ENCODE measurements at regions not wholly inside any gene's neighbourhood (a gene's known extent, or its start where the extent isn't known, plus 50 kb on each side); places are given as distances from the start of the nearest gene placed in this dataset.
"Not testable (repeated sequence)": the region's sequence is repeated elsewhere in the genome, so short reads cannot be mapped to it uniquely, and the experiment has no call there.

DNA sequence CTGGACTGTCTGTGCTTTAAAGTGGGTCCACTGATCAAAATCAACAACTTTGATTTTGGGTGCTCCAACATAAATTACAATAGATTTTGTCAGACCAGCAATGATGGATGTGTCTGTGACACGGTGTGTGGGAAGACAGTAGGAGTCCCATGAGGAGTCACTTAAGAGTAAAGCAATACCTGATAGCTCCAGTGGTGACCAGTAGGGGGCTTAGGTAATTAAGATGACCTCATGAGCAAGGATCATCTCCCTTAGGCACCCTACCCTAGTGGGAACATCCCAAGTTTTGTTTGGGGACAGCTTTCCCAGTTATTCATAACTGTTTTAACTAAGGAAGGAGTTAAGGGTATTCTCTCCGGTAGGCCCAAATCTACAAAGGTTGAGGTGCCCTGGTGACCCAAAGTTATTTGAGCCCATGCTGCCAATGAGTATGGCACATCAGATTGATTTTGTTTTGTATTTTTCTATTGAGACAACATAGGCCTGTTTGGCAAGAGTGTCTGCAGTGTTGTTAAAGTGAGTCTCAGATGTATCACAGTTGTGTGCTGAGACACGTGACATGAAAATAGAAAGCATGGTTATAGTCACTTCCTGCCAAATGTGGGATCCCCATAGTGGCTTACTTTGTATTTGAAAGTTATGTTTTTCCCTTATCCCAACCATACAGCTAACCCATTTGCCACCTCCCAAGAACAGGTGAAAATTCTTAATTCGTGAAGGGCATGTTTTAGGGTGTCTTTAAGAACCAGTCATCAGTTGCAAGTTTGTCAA, 1337.6 kb upstream of the SLC39A10 start:
- no peaks in the 10 kb centered on the region for H3K36me3 ChIP-seq
- no peak overlapping the region for H3K9ac ChIP-seq
- no peak overlapping the region for H3K4me3 ChIP-seq
- H3K4me1 ChIP-seq: no peaks in the 10 kb centered on the region
- H3K4me2 ChIP-seq: no peak overlapping the region
- no peak for TF ChIP-seq Cebpa-rat (IDR thresholded peaks at IDR 0.05)
- no peaks in the 10 kb centered on the region for H3K9me3 ChIP-seq (replicated peaks in 1 of 11)
- no peak overlapping the region for H3K27ac ChIP-seq
- no peaks in the 10 kb centered on the region for H3K27me3 ChIP-seq
- H4K20me1 ChIP-seq: no peaks in the 10 kb centered on the region

DNA sequence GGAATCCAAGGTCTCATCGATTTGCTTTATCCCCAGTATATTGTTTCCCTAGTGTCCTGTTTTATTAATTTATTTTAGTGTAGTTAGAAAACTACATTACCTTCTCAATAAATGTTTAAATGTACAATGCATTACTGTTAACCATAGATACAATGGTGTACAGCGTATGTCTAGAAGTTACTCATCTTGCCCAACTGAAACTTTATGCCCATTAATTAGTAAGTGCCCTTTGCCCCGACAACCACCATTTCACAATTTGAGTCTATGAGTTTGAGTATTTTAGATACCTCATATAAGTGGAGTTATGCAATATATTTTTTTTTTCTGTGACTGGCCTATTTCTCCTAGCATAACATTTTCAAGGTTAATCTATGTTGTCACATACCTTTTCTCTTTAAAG, 1343.0 kb upstream of the SLC39A10 start:
- no peak overlapping the region for H3K4me3 ChIP-seq
- H3K9ac ChIP-seq: no peak overlapping the region
- no peaks in the 10 kb centered on the region for H3K4me1 ChIP-seq
- no peaks in the 10 kb centered on the region for H3K36me3 ChIP-seq
- no peak overlapping the region for H3K27ac ChIP-seq
- H3K4me2 ChIP-seq: no peak overlapping the region
- no peaks in the 10 kb centered on the region for H3K9me3 ChIP-seq (replicated peaks in 1 of 11)
- no peaks in the 10 kb centered on the region for H3K27me3 ChIP-seq
- no peak for TF ChIP-seq Cebpa-rat (IDR thresholded peaks at IDR 0.05)
- no peaks in the 10 kb centered on the region for H4K20me1 ChIP-seq

DNA sequence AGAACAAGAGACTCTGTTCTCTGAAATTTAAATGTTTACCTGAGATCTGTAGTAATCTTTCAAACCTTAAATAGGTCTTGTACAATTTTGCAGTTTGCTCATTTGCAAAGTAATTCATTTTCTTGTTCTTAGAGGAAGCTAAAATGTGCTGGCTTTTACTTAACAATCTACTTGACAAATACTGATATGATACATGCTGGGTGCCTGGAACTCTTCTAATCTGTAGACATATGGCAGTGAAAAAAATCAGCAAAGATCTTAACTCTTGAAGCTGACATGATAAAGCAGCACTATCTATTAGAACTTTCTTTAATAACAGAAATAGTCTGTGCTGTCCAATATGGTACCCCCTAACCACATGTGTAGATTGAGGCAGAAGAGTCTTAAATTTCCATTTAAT, 1352.8 kb upstream of the SLC39A10 start:
- Histone ChIP-seq H3K4me3 (no peak overlapping the region), H3K9ac (no peak overlapping the region), H4K20me1 (no peaks in the 10 kb centered on the region), H3K27me3 (no peaks in the 10 kb centered on the region), H3K36me3 (no peaks in the 10 kb centered on the region), H3K4me2 (no peak overlapping the region), H3K4me1 (no peaks in the 10 kb centered on the region), H3K9me3 (replicated peaks in 1 of 11) (no peaks in the 10 kb centered on the region), H3K27ac (no peak overlapping the region)
- no peak for TF ChIP-seq Cebpa-rat (IDR thresholded peaks at IDR 0.05)

DNA sequence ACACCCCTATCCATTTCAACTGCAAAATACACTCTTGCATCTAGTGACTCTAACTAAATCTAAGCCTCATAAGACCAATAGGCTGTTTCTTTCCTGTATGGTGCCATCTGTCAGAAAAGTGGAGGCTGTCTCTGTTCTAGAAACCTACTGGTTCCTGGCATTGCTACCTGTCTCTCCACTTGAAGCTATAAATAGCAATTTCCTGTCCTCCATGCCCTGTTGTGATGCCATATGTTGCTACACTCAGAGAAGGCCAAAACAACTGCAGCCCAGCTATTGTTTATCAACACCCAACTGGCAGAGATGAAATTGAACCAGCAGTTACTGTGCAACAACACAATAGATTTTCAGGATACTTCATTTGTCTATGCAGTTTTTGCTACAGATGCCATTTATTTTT, 1355.1 kb upstream of the SLC39A10 start:
- Histone ChIP-seq H3K9ac (no peak overlapping the region), H4K20me1 (no peaks in the 10 kb centered on the region), H3K27ac (no peak overlapping the region), H3K4me1 (no peaks in the 10 kb centered on the region), H3K36me3 (no peaks in the 10 kb centered on the region), H3K9me3 (replicated peaks in 1 of 11) (no peaks in the 10 kb centered on the region), H3K4me3 (no peak overlapping the region), H3K4me2 (no peak overlapping the region), H3K27me3 (no peaks in the 10 kb centered on the region)
- no peak for TF ChIP-seq Cebpa-rat (IDR thresholded peaks at IDR 0.05)

DNA sequence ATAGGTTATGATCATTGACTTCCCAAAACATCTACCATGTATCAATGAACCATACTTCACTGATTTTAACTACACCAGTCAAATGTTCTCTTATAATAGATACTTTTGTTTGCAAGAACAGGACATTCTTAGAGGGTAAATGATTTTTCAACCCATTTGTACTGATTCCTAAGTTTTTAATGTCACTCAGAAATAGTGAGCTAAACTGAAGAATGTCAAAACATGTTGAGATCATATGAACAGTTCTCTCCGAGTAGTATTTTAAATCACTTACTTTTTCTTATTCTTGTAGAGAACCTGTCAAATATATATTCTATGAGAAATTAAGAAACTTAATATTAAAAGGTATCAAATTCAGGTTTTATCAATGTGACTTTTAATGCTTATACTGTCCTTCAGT, 1362.9 kb upstream of the SLC39A10 start:
- Histone ChIP-seq H4K20me1 (no peaks in the 10 kb centered on the region), H3K9ac (no peak overlapping the region), H3K27me3 (no peaks in the 10 kb centered on the region), H3K9me3 (replicated peaks in 1 of 11) (no peaks in the 10 kb centered on the region), H3K36me3 (no peaks in the 10 kb centered on the region), H3K4me2 (no peak overlapping the region), H3K4me3 (no peak overlapping the region), H3K4me1 (no peaks in the 10 kb centered on the region), H3K27ac (no peak overlapping the region)
- no peak for TF ChIP-seq Cebpa-rat (IDR thresholded peaks at IDR 0.05)

DNA sequence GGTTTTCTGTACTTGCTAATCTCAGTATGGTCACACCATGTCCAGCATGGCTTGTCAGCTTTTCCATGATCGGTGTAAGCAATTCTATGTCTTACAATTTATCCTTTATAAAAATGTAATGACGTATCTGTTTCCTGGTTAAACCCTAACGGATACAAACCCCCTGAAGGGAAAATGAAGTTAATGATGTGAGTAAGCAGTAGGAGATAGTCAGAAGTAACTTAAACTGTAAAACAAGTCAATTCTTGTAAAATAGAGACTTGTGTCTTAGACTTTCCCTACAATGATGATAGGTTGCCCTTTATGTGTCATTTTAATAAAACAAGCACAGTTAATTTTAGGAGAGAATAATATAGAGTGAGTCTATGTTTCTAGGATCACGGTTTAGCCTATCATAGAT, 1365.9 kb upstream of the SLC39A10 start:
- Histone ChIP-seq H4K20me1 (no peaks in the 10 kb centered on the region), H3K36me3 (no peaks in the 10 kb centered on the region), H3K9ac (no peak overlapping the region), H3K4me1 (no peaks in the 10 kb centered on the region), H3K4me2 (no peak overlapping the region), H3K9me3 (replicated peaks in 1 of 11) (no peaks in the 10 kb centered on the region), H3K27me3 (no peaks in the 10 kb centered on the region), H3K27ac (no peak overlapping the region), H3K4me3 (no peak overlapping the region)
- no peak for TF ChIP-seq Cebpa-rat (IDR thresholded peaks at IDR 0.05)

DNA sequence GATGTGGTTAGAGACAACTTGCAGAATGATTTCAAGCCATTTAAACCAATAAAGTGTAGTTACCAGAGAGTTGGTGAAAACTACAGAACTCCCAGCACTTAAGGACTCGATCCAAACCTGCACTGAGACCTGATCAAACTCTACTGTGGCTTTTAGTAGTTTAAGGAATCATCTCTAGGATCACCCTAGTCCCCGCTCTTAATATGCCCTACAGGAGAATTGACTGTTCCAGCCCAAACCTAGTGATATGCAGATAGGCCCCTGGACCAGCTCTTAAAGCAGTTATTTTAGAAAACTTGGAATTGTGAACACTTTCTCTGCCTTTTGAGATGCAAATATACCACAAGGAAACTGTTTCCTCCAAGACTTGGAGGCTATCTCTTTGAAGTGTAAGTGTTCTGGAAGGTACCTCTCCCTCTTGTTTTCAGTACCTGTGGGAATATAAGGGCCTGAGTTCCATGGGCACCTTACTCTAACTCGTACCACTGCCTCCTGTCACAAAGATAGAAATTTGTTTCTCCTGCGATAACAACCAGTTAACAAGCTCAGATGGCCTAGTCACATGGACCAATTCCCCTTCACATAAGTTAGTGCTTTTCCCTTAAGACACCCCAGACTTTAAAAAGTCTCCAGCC, 1367.2 kb upstream of the SLC39A10 start:
- Histone ChIP-seq H3K9me3 (replicated peaks in 1 of 11) (no peaks in the 10 kb centered on the region), H3K4me3 (no peak overlapping the region), H3K4me2 (no peak overlapping the region), H3K9ac (no peak overlapping the region), H4K20me1 (no peaks in the 10 kb centered on the region), H3K36me3 (no peaks in the 10 kb centered on the region), H3K4me1 (no peaks in the 10 kb centered on the region), H3K27me3 (no peaks in the 10 kb centered on the region), H3K27ac (no peak overlapping the region)
- TF ChIP-seq Cebpa-rat (IDR thresholded peaks at IDR 0.05): no peak

DNA sequence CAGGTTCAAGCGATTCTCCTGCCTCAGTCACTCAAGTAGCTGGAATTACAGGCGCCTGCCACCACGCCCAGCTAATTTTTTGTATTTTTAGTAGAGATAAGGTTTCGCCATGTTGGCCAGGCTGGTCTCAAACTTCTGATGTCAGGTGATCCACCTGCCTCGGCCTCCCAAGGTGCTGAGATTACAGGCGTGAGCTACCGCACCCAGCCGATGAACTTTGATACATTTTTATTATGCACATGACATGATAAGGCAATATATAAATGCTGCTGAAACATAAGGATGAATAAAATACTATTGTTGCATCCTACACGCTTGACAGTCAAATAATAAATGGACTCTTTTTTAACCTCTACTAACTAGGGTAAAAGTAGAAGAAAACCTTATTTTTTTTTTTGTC, 1380.4 kb upstream of the SLC39A10 start:
- not testable (repeated sequence) for H3K4me1 ChIP-seq; H3K9me3 ChIP-seq (replicated peaks in 1 of 11); H3K4me3 ChIP-seq; H4K20me1 ChIP-seq; H3K9ac ChIP-seq; H3K27me3 ChIP-seq; H3K27ac ChIP-seq; H3K4me2 ChIP-seq; H3K36me3 ChIP-seq

DNA sequence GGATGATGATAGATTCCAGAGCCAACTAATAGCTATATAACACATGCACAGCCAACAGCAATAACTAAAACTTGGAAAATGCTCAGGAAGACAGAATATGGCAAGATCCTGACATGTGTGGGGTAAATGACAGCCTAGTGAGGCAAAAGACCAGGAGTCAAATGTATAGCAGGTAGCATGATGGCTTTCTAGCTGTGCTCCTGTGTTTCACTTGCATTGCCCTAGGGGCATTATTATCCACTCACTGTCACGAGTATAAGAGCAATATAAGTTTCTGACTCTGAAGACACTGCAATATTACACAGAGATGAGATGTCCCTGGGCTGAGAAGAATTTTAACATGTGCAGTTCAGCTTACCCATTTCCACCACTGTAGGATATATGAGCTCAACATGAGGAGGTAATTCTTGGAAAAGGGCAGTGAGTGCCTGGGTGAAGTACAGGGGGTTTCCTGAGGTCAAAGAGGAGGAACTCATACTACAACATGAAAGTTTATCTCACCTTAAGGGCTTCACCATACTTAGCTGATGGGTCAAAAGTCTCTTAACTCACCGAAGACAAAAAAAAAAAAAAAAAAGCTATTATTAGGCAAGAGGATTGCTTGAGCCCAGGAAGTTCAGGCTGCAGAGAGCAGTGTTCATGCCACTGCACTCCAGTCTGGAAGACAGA, 1385.6 kb upstream of the SLC39A10 start:
- Histone ChIP-seq H3K27ac (no peak overlapping the region), H3K36me3 (no peaks in the 10 kb centered on the region), H3K27me3 (no peaks in the 10 kb centered on the region), H4K20me1 (no peaks in the 10 kb centered on the region), H3K4me3 (no peak overlapping the region), H3K9me3 (replicated peaks in 1 of 11) (no peaks in the 10 kb centered on the region), H3K9ac (no peak overlapping the region), H3K4me1 (no peaks in the 10 kb centered on the region), H3K4me2 (no peak overlapping the region)
- no peak for TF ChIP-seq Cebpa-rat (IDR thresholded peaks at IDR 0.05)

DNA sequence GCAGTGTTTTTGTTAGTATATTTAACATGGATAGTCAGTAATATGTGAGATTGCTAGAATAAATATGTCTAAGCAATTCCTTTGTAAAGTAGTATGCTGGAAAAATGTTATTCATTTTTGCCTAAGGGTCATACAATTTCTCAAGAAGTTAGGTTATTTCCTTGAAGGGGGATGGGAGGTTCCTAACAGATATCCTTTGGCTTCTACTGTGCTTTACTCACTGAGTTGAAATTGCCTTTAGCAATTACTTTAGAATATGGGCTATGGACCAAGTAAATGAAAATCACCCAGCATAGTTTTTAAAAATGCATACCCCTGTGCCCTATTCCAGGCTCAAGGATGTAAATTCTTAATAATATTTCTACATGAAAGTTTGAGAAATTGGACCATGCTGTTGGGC, 1386.4 kb upstream of the SLC39A10 start:
- no peaks in the 10 kb centered on the region for H4K20me1 ChIP-seq
- H3K9ac ChIP-seq: no peak overlapping the region
- no peak for TF ChIP-seq Cebpa-rat (IDR thresholded peaks at IDR 0.05)
- no peaks in the 10 kb centered on the region for H3K4me1 ChIP-seq
- no peaks in the 10 kb centered on the region for H3K9me3 ChIP-seq (replicated peaks in 1 of 11)
- no peak overlapping the region for H3K4me3 ChIP-seq
- no peaks in the 10 kb centered on the region for H3K36me3 ChIP-seq
- no peak overlapping the region for H3K27ac ChIP-seq
- no peak overlapping the region for H3K4me2 ChIP-seq
- H3K27me3 ChIP-seq: no peaks in the 10 kb centered on the region
